EH (cell line): ENCODE measurements at regions not wholly inside any gene's neighbourhood (a gene's known extent, or its start where the extent isn't known, plus 50 kb on each side); places are given as distances from the start of the nearest gene placed in this dataset.

ENCODE experiments used
- DNase-seq: peaks from one replicate; pipeline ENCODE4 v3.0.0-alpha.2; 2015; ENCODE audit warnings: low read depth

GRCh38 chr2:2828774-2829368 is 497.8 kb upstream of the MYT1L start:
- DNase-seq: no peak

GRCh38 chr2:2827761-2828221 is 496.7 kb upstream of the MYT1L start:
- no peak for DNase-seq

- DNase-seq: no peak
These were observed 496.1 kb upstream of the MYT1L start for GRCh38 chr2:2827046-2827636.

GRCh38 chr2:2826621-2827020 is 495.5 kb upstream of the MYT1L start:
- DNase-seq: no peak

- DNase-seq: no peak
These were observed 495.1 kb upstream of the MYT1L start for GRCh38 chr2:2826209-2826551.

GRCh38 chr2:2825516-2826208 is 494.6 kb upstream of the MYT1L start:
- DNase-seq: no peak

- no peak for DNase-seq
These were observed 494.0 kb upstream of the MYT1L start for GRCh38 chr2:2825062-2825461.

GRCh38 chr2:2824588-2824987 is 493.5 kb upstream of the MYT1L start:
- no peak for DNase-seq

- no peak for DNase-seq
These were observed 492.1 kb upstream of the MYT1L start for GRCh38 chr2:2823061-2823753.

- DNase-seq: no peak
These were observed 491.1 kb upstream of the MYT1L start for GRCh38 chr2:2822143-2822542.

GRCh38 chr2:2812648-2813047 is 481.6 kb upstream of the MYT1L start:
- DNase-seq: no peak

GRCh38 chr2:2812117-2812516 is 481.0 kb upstream of the MYT1L start:
- no peak for DNase-seq

GRCh38 chr2:2810504-2810903 is 479.4 kb upstream of the MYT1L start:
- no peak for DNase-seq

- DNase-seq: no peak
These were observed 478.7 kb upstream of the MYT1L start for GRCh38 chr2:2809771-2810170.

GRCh38 chr2:2808551-2809058 is 477.5 kb upstream of the MYT1L start:
- DNase-seq: no peak

- DNase-seq: no peak
These were observed 475.6 kb upstream of the MYT1L start for GRCh38 chr2:2806711-2807110.

GRCh38 chr2:2805263-2805662 is 474.2 kb upstream of the MYT1L start:
- no peak for DNase-seq

GRCh38 chr2:2804528-2804927 is 473.5 kb upstream of the MYT1L start:
- no peak for DNase-seq

- DNase-seq: no peak
These were observed 470.4 kb upstream of the MYT1L start for GRCh38 chr2:2801458-2801857.

- no peak for DNase-seq
These were observed 469.6 kb upstream of the MYT1L start for GRCh38 chr2:2800697-2801096.

- no peak for DNase-seq
These were observed 468.9 kb upstream of the MYT1L start for GRCh38 chr2:2800001-2800400.

- no peak for DNase-seq
These were observed 468.1 kb upstream of the MYT1L start for GRCh38 chr2:2799151-2799697.

- no peak for DNase-seq
These were observed 467.3 kb upstream of the MYT1L start for GRCh38 chr2:2798337-2798736.
